Thyroid gland (tissue), 4 donors: ENCODE measurements at regions not wholly inside any gene's neighbourhood (a gene's known extent, or its start where the extent isn't known, plus 50 kb on each side); places are given as distances from the start of the nearest gene placed in this dataset.

Experiments used
- CTCF ChIP-seq, 6 experiments: fragments of 200-600 bp in 3 of 6; fragments of 450-650 bp in 3 of 6; sonication (generic) in 3 of 6; IDR thresholded peaks; one replicate each; pipeline ENCODE4 v1.5.1; 2016 to 2019; ENCODE audit warnings: antibody characterized with exemption in 6 of 6, mild to moderate bottlenecking in 2 of 6, inconsistent platforms in 1 of 6, moderate library complexity in 1 of 6
- POLR2A ChIP-seq, 2 donors: fragments of 450-650 bp; IDR thresholded peaks; one replicate each; pipeline ENCODE4 v1.6.1; 2017; ENCODE audit warnings: antibody characterized with exemption in 2 of 2, mild to moderate bottlenecking in 2 of 2, moderate library complexity in 1 of 2

DNA sequence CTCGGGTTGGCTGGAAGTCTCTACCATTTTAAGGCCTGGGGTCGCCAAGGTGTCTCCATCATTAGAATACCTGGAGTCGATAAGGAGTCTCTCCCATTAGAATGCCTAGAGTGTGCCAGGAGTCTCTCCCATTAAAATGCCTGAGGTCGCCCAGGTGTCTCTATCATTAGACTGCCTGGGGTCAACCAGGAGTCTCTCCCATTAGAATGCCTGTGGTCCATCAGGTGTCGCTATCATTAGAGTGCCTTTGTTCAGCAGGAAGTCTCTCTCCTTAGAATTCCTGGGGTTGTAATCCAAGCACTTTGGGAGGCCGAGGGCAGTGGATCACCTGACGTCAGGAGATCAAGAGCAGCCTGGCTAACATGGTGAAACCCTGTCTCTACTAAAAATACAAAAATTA is 1533.0 kb downstream of the UQCRFS1 start:
- TF ChIP-seq CTCF (IDR thresholded peaks at IDR 0.05), result no peak
- TF ChIP-seq POLR2A (IDR thresholded peaks at IDR 0.05), result no peak
